ENCODE measurements at regions not wholly inside any gene's neighbourhood (a gene's known extent, or its start where the extent isn't known, plus 50 kb on each side); places are given as distances from the start of the nearest gene placed in this dataset.

DNA sequence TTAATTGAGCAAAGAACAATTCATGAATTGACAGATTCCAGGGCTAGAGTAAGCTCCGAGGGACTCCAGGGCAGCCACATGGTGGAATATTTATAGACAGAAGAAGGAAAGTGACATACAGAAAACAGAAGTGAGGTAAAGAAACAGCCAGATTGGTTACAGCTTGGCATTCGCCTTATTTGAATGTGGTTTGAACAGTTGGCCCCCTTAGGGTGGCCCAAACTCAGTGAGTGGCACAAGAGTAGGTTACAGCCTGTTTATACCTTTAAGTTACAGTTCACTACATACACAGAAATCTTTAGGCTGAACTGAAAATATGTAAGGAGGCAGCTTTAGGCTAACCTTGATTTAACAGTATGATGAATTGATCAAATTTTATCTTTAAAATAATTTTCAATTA is 174.5 kb upstream of the CNOT2 start:
- ATAC-seq = no peak
- intact Hi-C loops (cut with DNase I) = no loop called here
- no peak overlapping the region for H3K27ac ChIP-seq
- H3K27me3 ChIP-seq = no peaks in the 10 kb centered on the region
- H3K9me3 ChIP-seq = no peaks in the 10 kb centered on the region
- H3K4me3 ChIP-seq = no peak overlapping the region
- H3K4me1 ChIP-seq = no peaks in the 10 kb centered on the region
- 64 to 83% (median 75%) methylated on average over 2 of the region's 2 CpGs for WGBS, 4 donors
- H3K36me3 ChIP-seq = no peaks in the 10 kb centered on the region
- DNase-seq = no peak
- no peak for TF ChIP-seq POLR2A (IDR thresholded peaks at IDR 0.05)
- TF ChIP-seq, protein P1, sequence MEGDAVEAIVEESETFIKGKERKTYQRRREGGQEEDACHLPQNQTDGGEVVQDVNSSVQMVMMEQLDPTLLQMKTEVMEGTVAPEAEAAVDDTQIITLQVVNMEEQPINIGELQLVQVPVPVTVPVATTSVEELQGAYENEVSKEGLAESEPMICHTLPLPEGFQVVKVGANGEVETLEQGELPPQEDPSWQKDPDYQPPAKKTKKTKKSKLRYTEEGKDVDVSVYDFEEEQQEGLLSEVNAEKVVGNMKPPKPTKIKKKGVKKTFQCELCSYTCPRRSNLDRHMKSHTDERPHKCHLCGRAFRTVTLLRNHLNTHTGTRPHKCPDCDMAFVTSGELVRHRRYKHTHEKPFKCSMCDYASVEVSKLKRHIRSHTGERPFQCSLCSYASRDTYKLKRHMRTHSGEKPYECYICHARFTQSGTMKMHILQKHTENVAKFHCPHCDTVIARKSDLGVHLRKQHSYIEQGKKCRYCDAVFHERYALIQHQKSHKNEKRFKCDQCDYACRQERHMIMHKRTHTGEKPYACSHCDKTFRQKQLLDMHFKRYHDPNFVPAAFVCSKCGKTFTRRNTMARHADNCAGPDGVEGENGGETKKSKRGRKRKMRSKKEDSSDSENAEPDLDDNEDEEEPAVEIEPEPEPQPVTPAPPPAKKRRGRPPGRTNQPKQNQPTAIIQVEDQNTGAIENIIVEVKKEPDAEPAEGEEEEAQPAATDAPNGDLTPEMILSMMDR (IDR thresholded peaks at IDR 0.05) = no peak

DNA sequence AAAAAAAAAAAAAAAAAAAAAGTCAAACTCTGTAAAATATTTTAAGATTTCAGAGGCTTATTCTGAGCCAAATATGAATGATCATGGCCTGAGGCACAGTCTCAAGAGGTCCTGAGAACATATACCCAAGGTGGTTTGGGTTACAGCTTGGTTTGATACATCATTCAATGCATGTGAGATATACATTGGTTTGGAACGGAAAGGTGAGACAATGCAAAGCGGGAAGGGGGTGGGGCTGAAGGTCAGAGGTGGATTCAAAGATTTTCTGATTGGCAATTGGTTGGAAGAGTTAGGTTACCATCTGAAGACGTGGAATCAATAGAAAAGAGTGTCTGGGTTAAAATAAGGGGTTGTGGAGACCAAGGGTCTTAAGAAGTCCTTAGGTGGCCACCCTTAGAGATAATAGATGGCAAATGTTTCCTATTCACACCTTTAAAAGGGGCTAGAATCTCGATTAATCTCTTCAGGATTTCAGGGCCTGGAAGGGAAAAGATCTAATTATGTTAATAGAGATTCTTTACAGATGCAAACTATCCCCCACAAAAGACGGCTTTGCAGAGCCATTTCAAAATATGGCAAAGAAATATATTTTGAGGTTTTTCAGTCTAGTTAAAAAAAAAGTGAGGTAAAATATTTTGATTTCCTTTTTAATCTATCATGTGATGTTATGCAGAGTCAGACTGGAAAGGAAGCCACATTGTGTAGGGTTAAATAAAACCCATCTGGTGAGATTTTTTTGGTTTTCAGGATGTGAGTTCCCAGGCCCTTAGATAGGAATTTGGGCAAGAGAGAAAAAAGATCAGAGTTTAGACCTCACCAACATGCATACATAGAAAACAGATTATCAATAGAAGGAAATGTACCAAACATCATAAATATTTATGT is 173.8 kb upstream of the CNOT2 start:
- H3K4me1 ChIP-seq = no peaks in the 10 kb centered on the region
- H3K4me3 ChIP-seq = no peak overlapping the region
- no peak for TF ChIP-seq POLR2A (IDR thresholded peaks at IDR 0.05)
- TF ChIP-seq, protein P1 (IDR thresholded peaks at IDR 0.05) = no peak
- WGBS, 4 donors = 78% methylated on average over 5 of the region's 5 CpGs
- H3K27ac ChIP-seq = no peak overlapping the region
- H3K9me3 ChIP-seq = no peaks in the 10 kb centered on the region
- no peak for DNase-seq
- no peak for ATAC-seq
- no peaks in the 10 kb centered on the region for H3K27me3 ChIP-seq
- no peaks in the 10 kb centered on the region for H3K36me3 ChIP-seq
- intact Hi-C loops (cut with DNase I) = no loop called here

DNA sequence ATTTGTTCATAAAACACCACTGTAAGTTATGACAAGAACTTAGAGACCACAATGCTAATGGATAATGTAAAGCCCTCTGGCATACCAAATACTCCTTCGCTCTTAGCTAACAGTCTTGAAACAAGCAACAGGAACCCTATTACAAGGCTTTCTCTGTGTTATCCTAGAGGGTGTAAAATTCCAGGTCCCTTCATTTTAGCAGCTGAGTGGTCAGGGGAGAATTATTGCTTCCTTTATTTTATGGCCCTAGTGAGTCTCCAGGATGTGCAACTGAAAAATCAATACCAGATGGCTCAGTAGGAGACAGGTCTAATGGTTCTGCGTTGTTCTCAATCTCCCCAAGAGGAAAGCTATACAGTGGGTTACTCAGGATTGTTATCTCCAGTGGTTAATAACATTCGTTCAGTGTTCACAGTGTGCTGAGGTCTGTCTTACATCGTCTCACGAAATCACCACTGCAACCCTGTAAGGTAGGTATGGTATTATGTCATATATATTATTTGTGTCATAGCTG is 172.7 kb upstream of the CNOT2 start:
- H3K27ac ChIP-seq = no peak overlapping the region
- intact Hi-C loops (cut with DNase I) = no loop called here
- H3K27me3 ChIP-seq = no peaks in the 10 kb centered on the region
- TF ChIP-seq, protein P1 (IDR thresholded peaks at IDR 0.05) = no peak
- TF ChIP-seq POLR2A (IDR thresholded peaks at IDR 0.05) = no peak
- 87 to 90% (median 88%) methylated on average over 5 of the region's 5 CpGs for WGBS, 4 donors
- no peaks in the 10 kb centered on the region for H3K36me3 ChIP-seq
- ATAC-seq = no peak
- H3K4me3 ChIP-seq = no peak overlapping the region
- no peak for DNase-seq
- no peaks in the 10 kb centered on the region for H3K9me3 ChIP-seq
- no peaks in the 10 kb centered on the region for H3K4me1 ChIP-seq

DNA sequence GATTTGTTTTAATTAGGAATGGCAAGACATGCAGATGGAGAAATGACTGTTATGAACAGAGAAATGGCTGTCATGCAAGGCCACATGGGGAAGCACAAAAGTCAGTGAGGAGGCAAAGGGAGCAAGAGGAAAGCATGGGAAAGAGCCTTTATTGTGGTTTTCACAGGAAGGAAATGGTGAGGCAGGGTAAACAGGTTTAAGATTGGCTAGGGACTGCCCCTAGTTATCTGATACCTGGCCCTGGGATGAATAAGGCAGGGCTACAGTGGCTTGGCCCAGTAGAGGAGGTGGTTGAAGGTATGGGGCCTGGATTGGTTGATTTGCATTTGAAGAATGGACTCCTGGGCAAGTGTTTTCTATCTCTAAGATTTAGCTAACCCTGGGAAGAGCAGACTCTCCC is 168.7 kb upstream of the CNOT2 start:
- Histone ChIP-seq H3K27me3 (no peaks in the 10 kb centered on the region), H3K9me3 (no peaks in the 10 kb centered on the region), H3K4me3 (no peak overlapping the region), H3K4me1 (no peaks in the 10 kb centered on the region), H3K27ac (no peak overlapping the region), H3K36me3 (no peaks in the 10 kb centered on the region)
- DNase-seq (no peak), ATAC-seq (no peak)
- intact Hi-C loops (cut with DNase I) = no loop called here
- no peak for TF ChIP-seq POLR2A (IDR thresholded peaks at IDR 0.05)
- TF ChIP-seq, protein P1 (IDR thresholded peaks at IDR 0.05) = no peak
